ENCODE measurements at regions not wholly inside any gene's neighbourhood (a gene's known extent, or its start where the extent isn't known, plus 50 kb on each side); places are given as distances from the start of the nearest gene placed in this dataset.

DNA sequence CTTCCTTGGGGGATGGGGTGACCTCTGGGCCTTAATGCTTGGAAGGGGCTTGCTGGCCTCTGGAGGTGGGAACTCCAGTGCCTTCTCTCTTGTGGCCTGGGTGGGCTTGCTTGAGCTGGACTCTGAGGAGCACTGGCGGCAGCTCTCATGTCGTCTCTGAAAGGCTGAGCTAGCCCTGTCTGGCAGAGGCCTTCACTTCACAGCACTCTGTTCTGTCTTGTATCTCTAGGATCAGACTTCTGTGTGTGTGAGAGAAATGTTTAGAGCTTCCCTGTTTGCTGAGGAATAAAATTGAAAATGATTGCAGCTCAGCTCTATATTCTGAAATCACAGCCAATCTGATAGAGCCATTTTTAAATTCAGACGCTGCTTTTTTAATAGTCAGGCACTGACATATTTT lies 185.3 kb downstream of the KCNRG start:
- H3K4me3 ChIP-seq (ENCODE audit: low read depth, low read length), result no peak overlapping the region
- TF ChIP-seq, protein P1, sequence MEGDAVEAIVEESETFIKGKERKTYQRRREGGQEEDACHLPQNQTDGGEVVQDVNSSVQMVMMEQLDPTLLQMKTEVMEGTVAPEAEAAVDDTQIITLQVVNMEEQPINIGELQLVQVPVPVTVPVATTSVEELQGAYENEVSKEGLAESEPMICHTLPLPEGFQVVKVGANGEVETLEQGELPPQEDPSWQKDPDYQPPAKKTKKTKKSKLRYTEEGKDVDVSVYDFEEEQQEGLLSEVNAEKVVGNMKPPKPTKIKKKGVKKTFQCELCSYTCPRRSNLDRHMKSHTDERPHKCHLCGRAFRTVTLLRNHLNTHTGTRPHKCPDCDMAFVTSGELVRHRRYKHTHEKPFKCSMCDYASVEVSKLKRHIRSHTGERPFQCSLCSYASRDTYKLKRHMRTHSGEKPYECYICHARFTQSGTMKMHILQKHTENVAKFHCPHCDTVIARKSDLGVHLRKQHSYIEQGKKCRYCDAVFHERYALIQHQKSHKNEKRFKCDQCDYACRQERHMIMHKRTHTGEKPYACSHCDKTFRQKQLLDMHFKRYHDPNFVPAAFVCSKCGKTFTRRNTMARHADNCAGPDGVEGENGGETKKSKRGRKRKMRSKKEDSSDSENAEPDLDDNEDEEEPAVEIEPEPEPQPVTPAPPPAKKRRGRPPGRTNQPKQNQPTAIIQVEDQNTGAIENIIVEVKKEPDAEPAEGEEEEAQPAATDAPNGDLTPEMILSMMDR (IDR thresholded peaks at IDR 0.05; ENCODE audit: low read depth, low read length, missing control alignments), result no peak
- DNase-seq (ENCODE audit: low read depth), result no peak

DNA sequence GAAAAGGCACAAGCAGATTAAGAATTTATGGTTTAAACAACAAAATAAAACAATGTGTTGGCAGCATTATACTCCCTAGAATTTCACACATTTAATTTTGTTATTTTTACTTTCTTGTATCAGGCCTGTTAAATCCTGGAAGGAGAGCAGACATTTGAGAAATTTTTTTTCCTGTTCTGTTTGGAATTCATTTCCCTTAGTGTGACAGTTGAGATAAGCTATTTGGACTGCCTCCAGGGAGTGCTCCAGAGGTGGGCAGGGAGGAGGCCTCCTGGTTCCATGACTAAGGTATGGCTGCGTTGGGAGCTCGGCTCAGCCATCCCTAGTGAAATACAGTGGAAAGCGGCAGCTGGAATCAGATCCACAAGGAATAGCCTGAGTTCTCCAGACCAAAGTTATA lies 185.7 kb downstream of the KCNRG start:
- TF ChIP-seq, protein P1 (IDR thresholded peaks at IDR 0.05; ENCODE audit: low read depth, low read length, missing control alignments), result no peak
- no peak overlapping the region for H3K4me3 ChIP-seq (ENCODE audit: low read depth, low read length)
- no peak for DNase-seq (ENCODE audit: low read depth)

DNA sequence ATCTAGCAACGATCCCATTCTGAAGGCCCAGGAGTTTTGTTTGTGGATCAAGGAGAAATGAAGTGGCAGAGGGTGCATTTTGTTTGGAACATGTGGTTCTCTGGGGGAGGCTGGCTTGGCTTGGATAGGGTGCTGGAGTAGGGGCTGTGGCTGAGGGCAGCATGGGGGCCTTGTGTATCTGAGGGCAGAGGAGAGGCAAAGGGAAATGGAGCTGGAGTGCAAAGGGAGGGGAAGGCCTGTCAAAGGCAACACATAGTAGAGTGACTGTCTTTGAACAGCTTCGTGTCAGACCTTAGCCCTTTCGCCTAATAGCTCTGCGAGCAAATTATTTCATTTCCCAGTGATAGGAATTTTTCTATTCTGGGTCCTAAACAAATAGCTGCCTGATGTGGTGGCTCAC lies 187.2 kb downstream of the KCNRG start:
- no peak overlapping the region for H3K4me3 ChIP-seq (ENCODE audit: low read depth, low read length)
- TF ChIP-seq, protein P1 (IDR thresholded peaks at IDR 0.05; ENCODE audit: low read depth, low read length, missing control alignments), result no peak
- DNase-seq (ENCODE audit: low read depth), result no peak

DNA sequence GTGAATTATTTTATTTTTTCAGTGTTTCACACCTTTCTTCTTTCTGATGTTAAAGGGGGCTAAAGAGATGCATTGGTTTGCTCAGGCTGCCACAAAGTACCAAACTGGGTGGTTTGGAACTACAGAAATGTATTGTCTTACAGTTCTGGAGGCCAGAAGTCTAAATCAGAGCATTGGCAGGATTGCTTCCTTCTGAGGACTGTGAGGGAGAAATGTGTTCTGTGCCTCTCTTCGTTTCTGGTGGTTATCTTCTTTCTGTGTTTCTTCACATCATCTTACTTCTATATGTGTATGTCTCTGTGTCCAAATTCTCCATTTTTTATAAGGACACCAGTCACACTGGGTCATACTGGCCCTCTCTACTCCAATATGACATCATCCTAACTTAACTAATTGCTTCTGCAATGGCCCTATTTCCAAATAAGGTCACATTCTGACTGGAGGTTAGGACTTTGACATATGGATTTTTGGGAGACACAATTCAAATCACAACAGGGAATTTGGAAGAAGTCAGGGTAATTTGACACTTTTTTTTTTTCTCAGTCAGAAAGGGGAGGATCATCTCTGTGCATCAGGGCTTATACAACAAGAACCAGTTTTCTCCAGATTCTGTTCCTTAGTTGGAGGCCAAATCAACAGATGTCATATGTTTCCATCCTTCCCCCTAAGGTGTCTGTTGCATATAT lies 188.2 kb downstream of the KCNRG start:
- TF ChIP-seq, protein P1 (IDR thresholded peaks at IDR 0.05; ENCODE audit: low read depth, low read length, missing control alignments), result no peak
- no peak overlapping the region for H3K4me3 ChIP-seq (ENCODE audit: low read depth, low read length)
- DNase-seq (ENCODE audit: low read depth), result no peak

DNA sequence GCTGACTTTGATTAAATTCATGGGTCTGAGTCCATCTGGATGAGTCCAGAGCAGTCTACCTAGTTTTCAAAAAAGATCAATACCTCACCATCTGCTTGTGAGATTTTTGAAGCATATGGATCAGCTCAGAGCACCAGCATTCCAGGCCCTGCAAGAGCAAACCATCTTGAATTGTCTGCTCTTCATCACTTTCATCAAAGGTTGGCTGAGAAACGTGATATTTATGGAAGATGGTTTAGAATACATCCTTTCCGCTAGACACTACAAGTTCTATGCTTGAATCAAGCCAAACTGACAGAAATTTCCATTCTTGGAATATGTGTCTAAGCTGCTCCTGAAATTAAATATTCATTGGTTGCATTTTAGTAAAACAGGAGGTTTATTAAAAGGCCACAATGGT lies 190.3 kb downstream of the KCNRG start:
- TF ChIP-seq, protein P1 (IDR thresholded peaks at IDR 0.05; ENCODE audit: low read depth, low read length, missing control alignments), result no peak
- H3K4me3 ChIP-seq (ENCODE audit: low read depth, low read length), result no peak overlapping the region
- no peak for DNase-seq (ENCODE audit: low read depth)

DNA sequence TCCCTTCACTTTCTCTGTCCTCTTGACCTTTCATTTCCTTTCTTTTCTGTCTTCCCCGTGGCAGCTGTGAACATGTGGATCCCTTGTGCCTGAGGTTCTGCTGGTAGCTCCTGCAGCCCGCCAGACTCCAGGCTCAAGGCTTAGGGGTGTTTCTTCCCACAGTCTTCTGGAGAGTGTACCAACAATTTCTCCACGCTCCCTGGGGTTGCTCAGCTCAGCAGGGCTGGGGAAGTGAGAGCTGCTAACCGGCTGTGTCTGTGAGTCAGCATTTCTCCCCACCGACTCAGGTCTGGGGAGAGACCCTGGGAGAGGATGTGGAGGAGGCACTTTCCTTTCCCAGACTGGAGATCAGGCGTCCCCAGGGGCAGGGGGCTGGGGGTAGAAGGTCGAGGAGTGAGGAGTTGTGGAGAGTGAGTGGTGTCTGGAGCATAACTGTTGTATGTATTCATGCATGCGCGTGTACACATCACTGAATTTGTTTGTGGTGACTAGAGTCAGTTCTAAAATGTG lies 193.6 kb downstream of the KCNRG start:
- no peak overlapping the region for H3K4me3 ChIP-seq (ENCODE audit: low read depth, low read length)
- TF ChIP-seq, protein P1 (IDR thresholded peaks at IDR 0.05; ENCODE audit: low read depth, low read length, missing control alignments), result no peak
- no peak for DNase-seq (ENCODE audit: low read depth)

DNA sequence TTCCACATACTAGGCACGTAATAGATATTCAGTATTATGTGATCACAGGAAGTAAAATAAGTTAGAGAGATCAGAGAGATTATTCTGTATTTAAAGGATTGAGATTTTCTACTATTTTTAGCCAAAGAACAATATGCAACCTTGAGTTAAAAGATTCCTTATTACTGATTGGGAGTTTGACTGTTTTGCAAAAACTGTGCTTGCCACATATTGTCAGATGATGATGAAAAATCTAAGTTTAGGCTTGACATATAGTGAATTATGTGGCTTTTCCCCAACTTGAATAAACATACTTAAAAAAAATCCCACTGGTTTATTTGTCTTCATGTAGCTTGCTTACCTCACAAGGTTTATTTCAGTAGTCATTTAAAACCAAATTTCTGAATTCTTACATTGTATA lies 194.4 kb downstream of the KCNRG start:
- H3K4me3 ChIP-seq (ENCODE audit: low read depth, low read length), result no peak overlapping the region
- no peak for DNase-seq (ENCODE audit: low read depth)
- TF ChIP-seq, protein P1 (IDR thresholded peaks at IDR 0.05; ENCODE audit: low read depth, low read length, missing control alignments), result no peak

Data from GM12864 (cell line).